Prostate gland (tissue), 2 donors: ENCODE measurements at regions not wholly inside any gene's neighbourhood (a gene's known extent, or its start where the extent isn't known, plus 50 kb on each side); places are given as distances from the start of the nearest gene placed in this dataset.

Source experiments
- POLR2A ChIP-seq: fragments of 450-650 bp; IDR thresholded peaks from one replicate; pipeline ENCODE4 v1.6.1; 2016; ENCODE audit warnings: antibody characterized with exemption, mild to moderate bottlenecking
- TF ChIP-seq, protein P1 (sequence below), 4 experiments: fragments of 200-600 bp in 2 of 4; fragments of 450-650 bp in 2 of 4; sonication (generic) in 2 of 4; IDR thresholded peaks; 1 replicate in 3 of 4; 2 replicates in 1 of 4; pipeline ENCODE4 v1.5.1; 2016 to 2019; ENCODE audit warnings: antibody characterized with exemption in 4 of 4, mild to moderate bottlenecking in 2 of 4, moderate library complexity in 2 of 4

DNA sequence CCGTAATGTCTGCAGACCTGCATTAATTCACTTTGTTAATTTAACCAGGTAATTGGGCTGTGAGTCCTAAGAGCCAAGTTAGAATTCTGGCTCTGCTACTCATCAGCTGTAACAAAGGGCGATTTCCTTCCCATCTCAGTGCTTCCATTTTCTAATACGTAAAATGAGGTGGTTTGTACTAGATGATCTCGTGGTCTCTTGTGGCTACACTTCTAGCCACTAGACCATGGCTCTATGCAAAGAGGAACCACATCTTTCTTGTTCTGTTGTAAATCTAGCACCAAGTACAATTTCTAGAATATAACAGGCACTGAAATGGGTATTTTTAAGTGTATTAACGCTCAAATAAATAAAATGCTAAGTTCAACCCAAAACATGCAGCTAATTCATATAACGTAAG is 174.4 kb upstream of the THBS1 start:
- TF ChIP-seq, protein P1, sequence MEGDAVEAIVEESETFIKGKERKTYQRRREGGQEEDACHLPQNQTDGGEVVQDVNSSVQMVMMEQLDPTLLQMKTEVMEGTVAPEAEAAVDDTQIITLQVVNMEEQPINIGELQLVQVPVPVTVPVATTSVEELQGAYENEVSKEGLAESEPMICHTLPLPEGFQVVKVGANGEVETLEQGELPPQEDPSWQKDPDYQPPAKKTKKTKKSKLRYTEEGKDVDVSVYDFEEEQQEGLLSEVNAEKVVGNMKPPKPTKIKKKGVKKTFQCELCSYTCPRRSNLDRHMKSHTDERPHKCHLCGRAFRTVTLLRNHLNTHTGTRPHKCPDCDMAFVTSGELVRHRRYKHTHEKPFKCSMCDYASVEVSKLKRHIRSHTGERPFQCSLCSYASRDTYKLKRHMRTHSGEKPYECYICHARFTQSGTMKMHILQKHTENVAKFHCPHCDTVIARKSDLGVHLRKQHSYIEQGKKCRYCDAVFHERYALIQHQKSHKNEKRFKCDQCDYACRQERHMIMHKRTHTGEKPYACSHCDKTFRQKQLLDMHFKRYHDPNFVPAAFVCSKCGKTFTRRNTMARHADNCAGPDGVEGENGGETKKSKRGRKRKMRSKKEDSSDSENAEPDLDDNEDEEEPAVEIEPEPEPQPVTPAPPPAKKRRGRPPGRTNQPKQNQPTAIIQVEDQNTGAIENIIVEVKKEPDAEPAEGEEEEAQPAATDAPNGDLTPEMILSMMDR (IDR thresholded peaks at IDR 0.05), result no peak
- no peak for TF ChIP-seq POLR2A
